Fibroblast of mammary gland (primary cell): ENCODE measurements at regions not wholly inside any gene's neighbourhood (a gene's known extent, or its start where the extent isn't known, plus 50 kb on each side); places are given as distances from the start of the nearest gene placed in this dataset.

Source experiments
- DNase-seq: peaks from one replicate; pipeline ENCODE4 v3.0.0-alpha.2; 2010; ENCODE audit warnings: low read depth
- H3K4me3 ChIP-seq: 2 replicates; pipeline ENCODE4 v1.5.1; 2011; ENCODE audit warnings: low read depth, mild to moderate bottlenecking, low read length, moderate library complexity; ENCODE audit not compliant: control insufficient read depth
- CTCF ChIP-seq: conservative IDR thresholded peaks from 2 replicates; pipeline ENCODE4 v1.5.1; 2011; ENCODE audit warnings: low read depth, low read length, inconsistent platforms; ENCODE audit not compliant: control insufficient read depth, insufficient read depth

- no peak for TF ChIP-seq CTCF
- no peak overlapping the region for H3K4me3 ChIP-seq
- DNase-seq = no peak
Measured at GRCh38 chr5:67996596-67996995, 219.0 kb upstream of the PIK3R1 start.

- H3K4me3 ChIP-seq = no peak overlapping the region
- peak; percentile 67 for DNase-seq
- no peak for TF ChIP-seq CTCF
Measured at GRCh38 chr5:67992923-67993322, 222.6 kb upstream of the PIK3R1 start.

- DNase-seq = peak; percentile 75
- no peak overlapping the region for H3K4me3 ChIP-seq
- no peak for TF ChIP-seq CTCF
Measured at GRCh38 chr5:67989456-67989855, 226.1 kb upstream of the PIK3R1 start.

- no peak overlapping the region for H3K4me3 ChIP-seq
- no peak for DNase-seq
- TF ChIP-seq CTCF = no peak
Measured at GRCh38 chr5:67986761-67987160, 228.8 kb upstream of the PIK3R1 start.

GRCh38 chr5:67985686-67986387 lies 229.7 kb upstream of the PIK3R1 start:
- DNase-seq = no peak

GRCh38 chr5:67984546-67984945 lies 231.0 kb upstream of the PIK3R1 start:
- TF ChIP-seq CTCF = no peak
- H3K4me3 ChIP-seq = no peak overlapping the region
- no peak for DNase-seq

More at GRCh38 chr5:67985686-67986387, 229.7 kb upstream of the PIK3R1 start:
- no peak for TF ChIP-seq CTCF
- no peak overlapping the region for H3K4me3 ChIP-seq
